Colonic mucosa (tissue), 4 donors: ENCODE measurements at regions not wholly inside any gene's neighbourhood (a gene's known extent, or its start where the extent isn't known, plus 50 kb on each side); places are given as distances from the start of the nearest gene placed in this dataset.

Source experiments
- DNase-seq: peaks from one replicate; pipeline ENCODE4 v3.0.0-alpha.2; 2020
- H3K27ac ChIP-seq: fragments of 200-600 bp; one replicate; pipeline ENCODE4 v1.8.0; 2021
- H3K27me3 ChIP-seq: fragments of 200-600 bp; one replicate; pipeline ENCODE4 v1.8.0; 2021
- H3K36me3 ChIP-seq: fragments of 200-600 bp; one replicate; pipeline ENCODE4 v1.8.0; 2021
- H3K4me1 ChIP-seq: fragments of 200-600 bp; one replicate; pipeline ENCODE4 v1.8.0; 2021; ENCODE audit warnings: mild to moderate bottlenecking
- H3K4me3 ChIP-seq: fragments of 200-600 bp; one replicate; pipeline ENCODE4 v1.8.0; 2021
- H3K9ac ChIP-seq, 2 donors: one replicate each; pipeline ENCODE4 v1.7.0; 2013; ENCODE audit warnings: control low read depth in 2 of 2, low read depth in 2 of 2, low read length in 2 of 2
- H3K9me3 ChIP-seq: fragments of 200-600 bp; one replicate; pipeline ENCODE4 v1.8.0; 2021
- CTCF ChIP-seq: fragments of 200-600 bp; IDR thresholded peaks from one replicate; pipeline ENCODE4 v1.8.0; 2022; ENCODE audit warnings: antibody characterized with exemption, mild to moderate bottlenecking
- intact Hi-C: fragments of 100-400 bp; cut with DNase I; formaldehyde crosslinking; loops from one replicate; pipeline ENCODE4 v1.14.1; 2022
- donor health status: healthy.
- donor health status: DM: no; HTN: no; CAD: no.
- donor health status: DM: no; HTN: no; CAD: no.

- no peaks in the 10 kb centered on the region for H3K9me3 ChIP-seq
- no peaks in the 10 kb centered on the region for H3K36me3 ChIP-seq
- no peak for TF ChIP-seq CTCF
- intact Hi-C loops: no loop called here
- no peaks in the 10 kb centered on the region for H3K4me1 ChIP-seq
- no peak overlapping the region for H3K4me3 ChIP-seq
- no peak for DNase-seq
- no peak overlapping the region for H3K27ac ChIP-seq
- no peak overlapping the region for H3K9ac ChIP-seq
- no peaks in the 10 kb centered on the region for H3K27me3 ChIP-seq
Observed at GRCh38 chr6:138567052-138567451, 67.8 kb upstream of the NHSL1 start.

- Histone ChIP-seq H3K9ac (no peak overlapping the region), H3K27me3 (no peaks in the 10 kb centered on the region)
- intact Hi-C loops: no loop called here
Observed at GRCh38 chr6:138568997-138569396, 69.7 kb upstream of the NHSL1 start.

GRCh38 chr6:138569554-138569953 lies 70.3 kb upstream of the NHSL1 start:
- no peaks in the 10 kb centered on the region for H3K4me1 ChIP-seq
- DNase-seq: no peak
- H3K27ac ChIP-seq: no peak overlapping the region
- no peaks in the 10 kb centered on the region for H3K9me3 ChIP-seq
- no peaks in the 10 kb centered on the region for H3K27me3 ChIP-seq
- intact Hi-C loops: no loop called here
- no peak overlapping the region for H3K4me3 ChIP-seq
- H3K36me3 ChIP-seq: no peaks in the 10 kb centered on the region
- no peak for TF ChIP-seq CTCF
- no peak overlapping the region for H3K9ac ChIP-seq

More at GRCh38 chr6:138568997-138569396, 69.7 kb upstream of the NHSL1 start:
- H3K36me3 ChIP-seq: no peaks in the 10 kb centered on the region
- H3K4me3 ChIP-seq: no peak overlapping the region
- no peaks in the 10 kb centered on the region for H3K4me1 ChIP-seq
- TF ChIP-seq CTCF: no peak
- no peak for DNase-seq
- no peaks in the 10 kb centered on the region for H3K9me3 ChIP-seq
- no peak overlapping the region for H3K27ac ChIP-seq

GRCh38 chr6:138569970-138570724 lies 70.9 kb upstream of the NHSL1 start:
- no peaks in the 10 kb centered on the region for H3K4me1 ChIP-seq
- no peak overlapping the region for H3K4me3 ChIP-seq
- no peak for DNase-seq
- H3K9ac ChIP-seq: no peak overlapping the region
- H3K9me3 ChIP-seq: no peaks in the 10 kb centered on the region
- H3K27ac ChIP-seq: no peak overlapping the region
- TF ChIP-seq CTCF: no peak
- intact Hi-C loops: no loop called here
- no peaks in the 10 kb centered on the region for H3K27me3 ChIP-seq
- H3K36me3 ChIP-seq: no peaks in the 10 kb centered on the region

GRCh38 chr6:138570725-138571029 lies 71.4 kb upstream of the NHSL1 start:
- DNase-seq: no peak
- Histone ChIP-seq H3K36me3 (no peaks in the 10 kb centered on the region), H3K9ac (no peak overlapping the region), H3K27ac (no peak overlapping the region), H3K9me3 (no peaks in the 10 kb centered on the region), H3K4me1 (no peaks in the 10 kb centered on the region), H3K27me3 (no peaks in the 10 kb centered on the region), H3K4me3 (no peak overlapping the region)
- intact Hi-C loops: no loop called here
- no peak for TF ChIP-seq CTCF
